Suprapubic skin (tissue), 4 donors: ENCODE measurements at regions not wholly inside any gene's neighbourhood (a gene's known extent, or its start where the extent isn't known, plus 50 kb on each side); places are given as distances from the start of the nearest gene placed in this dataset.

ENCODE experiments used
- DNase-seq, 2 donors: peaks; one replicate each; pipeline ENCODE4 v3.0.0-alpha.2; 2019; ENCODE audit warnings: low spot score in 2 of 2
- H3K27ac ChIP-seq: fragments of 200-600 bp; sonication (generic); one replicate; pipeline ENCODE4 v1.5.1; 2019
- H3K27me3 ChIP-seq: fragments of 200-600 bp; sonication (generic); one replicate; pipeline ENCODE4 v1.5.1; 2019
- H3K36me3 ChIP-seq: fragments of 200-600 bp; sonication (generic); one replicate; pipeline ENCODE4 v1.5.1; 2019
- H3K4me1 ChIP-seq: fragments of 200-600 bp; sonication (generic); one replicate; pipeline ENCODE4 v1.5.1; 2019
- H3K4me3 ChIP-seq: fragments of 200-600 bp; sonication (generic); one replicate; pipeline ENCODE4 v1.5.1; 2019; ENCODE audit warnings: mild to moderate bottlenecking
- H3K9me3 ChIP-seq: fragments of 200-600 bp; sonication (generic); one replicate; pipeline ENCODE4 v1.5.1; 2019
- CTCF ChIP-seq, 2 donors: fragments of 200-600 bp in 1 of 2; fragments of 450-650 bp in 1 of 2; sonication (generic) in 1 of 2; IDR thresholded peaks; one replicate each; pipeline ENCODE4 v1.5.1; 2016 to 2019; ENCODE audit warnings: antibody characterized with exemption in 2 of 2, mild to moderate bottlenecking in 1 of 2, moderate library complexity in 1 of 2
- EP300 ChIP-seq: sonication (generic); formaldehyde crosslinking; IDR thresholded peaks from one replicate; pipeline ENCODE4 v1.6.1; 2017; ENCODE audit warnings: antibody characterized with exemption
- POLR2A ChIP-seq, 2 donors: fragments of 450-650 bp; IDR thresholded peaks; one replicate each; pipeline ENCODE4 v1.6.1; 2017; ENCODE audit warnings: antibody characterized with exemption in 2 of 2, mild to moderate bottlenecking in 2 of 2, moderate library complexity in 2 of 2
- POLR2AphosphoS5 ChIP-seq, 3 donors: sonication (generic); formaldehyde crosslinking; IDR thresholded peaks; one replicate each; pipeline ENCODE4 v1.6.1; 2017; ENCODE audit warnings: antibody characterized with exemption in 3 of 3
- WGBS: methylation state at CpG from one replicate; pipeline ENCODE4 v1.1.5; 2018; 5-methylcytosine and 5-hydroxymethylcytosine counted together

- no peak overlapping the region for H3K4me3 ChIP-seq
- 47% methylated on average over 8 of the region's 8 CpGs for WGBS
- no peak for DNase-seq
These were observed 143.4 kb upstream of the RASGRP1 start for GRCh38 chr15:38707802-38708671.

GRCh38 chr15:38708672-38709180 is 144.1 kb upstream of the RASGRP1 start:
- Histone ChIP-seq H3K9me3 (no peaks in the 10 kb centered on the region), H3K27ac (no peak overlapping the region), H3K4me1 (no peaks in the 10 kb centered on the region), H3K27me3 (no peaks in the 10 kb centered on the region), H3K4me3 (no peak overlapping the region), H3K36me3 (no peaks in the 10 kb centered on the region)
- DNase-seq: no peak
- 85% methylated on average over 4 of the region's 4 CpGs for WGBS
- TF ChIP-seq POLR2AphosphoS5 (IDR thresholded peaks at IDR 0.05) (no peak), CTCF (IDR thresholded peaks at IDR 0.05) (no peak), EP300 (no peak), POLR2A (IDR thresholded peaks at IDR 0.05) (no peak)

More at GRCh38 chr15:38707802-38708671, 143.4 kb upstream of the RASGRP1 start:
- Histone ChIP-seq H3K4me1 (no peaks in the 10 kb centered on the region), H3K9me3 (no peaks in the 10 kb centered on the region), H3K27ac (no peak overlapping the region), H3K36me3 (no peaks in the 10 kb centered on the region), H3K27me3 (no peaks in the 10 kb centered on the region)
- TF ChIP-seq CTCF (IDR thresholded peaks at IDR 0.05) (peak; percentile 40 to 58), EP300 (no peak)

GRCh38 chr15:38709196-38709595 is 144.6 kb upstream of the RASGRP1 start:
- H3K27ac ChIP-seq: no peak overlapping the region
- no peaks in the 10 kb centered on the region for H3K27me3 ChIP-seq
- DNase-seq: no peak
- H3K36me3 ChIP-seq: no peaks in the 10 kb centered on the region
- TF ChIP-seq EP300: no peak
- no peak for TF ChIP-seq POLR2AphosphoS5 (IDR thresholded peaks at IDR 0.05)
- no peak for TF ChIP-seq POLR2A (IDR thresholded peaks at IDR 0.05)
- no peak for TF ChIP-seq CTCF (IDR thresholded peaks at IDR 0.05)
- 86% methylated on average over 2 of the region's 2 CpGs for WGBS
- H3K9me3 ChIP-seq: no peaks in the 10 kb centered on the region
- H3K4me3 ChIP-seq: no peak overlapping the region
- H3K4me1 ChIP-seq: no peaks in the 10 kb centered on the region

- Histone ChIP-seq H3K36me3 (no peaks in the 10 kb centered on the region), H3K27me3 (no peaks in the 10 kb centered on the region), H3K4me1 (no peaks in the 10 kb centered on the region), H3K27ac (no peak overlapping the region), H3K4me3 (no peak overlapping the region), H3K9me3 (no peaks in the 10 kb centered on the region)
- TF ChIP-seq POLR2AphosphoS5 (IDR thresholded peaks at IDR 0.05) (no peak), EP300 (no peak), POLR2A (IDR thresholded peaks at IDR 0.05) (no peak), CTCF (IDR thresholded peaks at IDR 0.05) (no peak)
- 31% methylated on average over 4 of the region's 4 CpGs for WGBS
- no peak for DNase-seq
These were observed 149.9 kb upstream of the RASGRP1 start for GRCh38 chr15:38714309-38715072.
